IMR-90 (cell line): ENCODE measurements at regions not wholly inside any gene's neighbourhood (a gene's known extent, or its start where the extent isn't known, plus 50 kb on each side); places are given as distances from the start of the nearest gene placed in this dataset.

Experiments used
- ATAC-seq: fragments of 200-7000 bp; cut with Tn5 transposase; 2 replicates; pipeline ENCODE4 v1.9.1; 2020; ENCODE audit warnings: low read depth, mild to moderate bottlenecking, moderate library complexity
- BruUV-seq: library from RNA; stranded (reverse); fragments of 400-500 nt; replicated peaks from 2 replicates; lab custom pipeline; 2021; lab: Mats Ljungman, UMichigan
- CTCF ChIA-PET: fragments of 300-600 bp; formaldehyde crosslinking; extraction: SDS; loops from one replicate; lab custom pipeline; 2021; ENCODE audit warnings: antibody characterized with exemption; lab: Yijun Ruan, JAX
- POLR2A ChIA-PET: fragments of 300-600 bp; sonication (Branson Sonifier 250); formaldehyde crosslinking; loops from one replicate; lab custom pipeline; 2022; ENCODE audit warnings: antibody characterized with exemption; ENCODE audit not compliant: unreplicated experiment; lab: Charles Lee
- DNase-seq: peaks from one replicate; pipeline ENCODE4 v3.0.0; 2013
- H2AFZ ChIP-seq: replicated peaks from 2 replicates; pipeline ENCODE3; 2013; ENCODE audit warnings: low read length, mild to moderate bottlenecking; ENCODE audit not compliant: poor library complexity
- H2AK5ac ChIP-seq: 2 replicates; pipeline ENCODE4 v1.6.1; 2013; ENCODE audit warnings: low read depth, low read length, inconsistent platforms
- H2AK9ac ChIP-seq: replicated peaks from 2 replicates; pipeline ENCODE3; 2013; ENCODE audit warnings: mild to moderate bottlenecking, low read depth, low read length, moderate library complexity; ENCODE audit not compliant: poor library complexity
- H2BK120ac ChIP-seq: 2 replicates; pipeline ENCODE4 v1.6.1; 2013; ENCODE audit warnings: low read depth, low read length, inconsistent platforms
- H2BK15ac ChIP-seq: 3 replicates; pipeline ENCODE4 v1.6.1; 2013; ENCODE audit warnings: low read depth, low read length, inconsistent platforms
- H2BK20ac ChIP-seq: 2 replicates; pipeline ENCODE4 v1.6.1; 2013; ENCODE audit warnings: low read depth, mild to moderate bottlenecking, inconsistent platforms, low read length, moderate library complexity
- H2BK5ac ChIP-seq: 2 replicates; pipeline ENCODE4 v1.6.1; 2013; ENCODE audit warnings: mild to moderate bottlenecking, low read depth, low read length, inconsistent platforms; ENCODE audit not compliant: poor library complexity, severe bottlenecking
- H3K14ac ChIP-seq: replicated peaks from 2 replicates; pipeline ENCODE4 v1.6.1; 2013; ENCODE audit warnings: low read depth, low read length, inconsistent platforms
- H3K18ac ChIP-seq: 2 replicates; pipeline ENCODE4 v1.6.1; 2013; ENCODE audit warnings: low read depth, low read length, control low read depth
- H3K23ac ChIP-seq: 2 replicates; pipeline ENCODE4 v1.6.1; 2013; ENCODE audit warnings: low read depth, low read length, inconsistent platforms
- H3K27ac ChIP-seq: 2 replicates; pipeline ENCODE4 v1.5.1; 2013; ENCODE audit warnings: mild to moderate bottlenecking, control low read depth, low read length; ENCODE audit not compliant: insufficient read depth
- H3K27me3 ChIP-seq: 2 replicates; pipeline ENCODE4 v1.6.1; 2013; ENCODE audit warnings: low read length; ENCODE audit not compliant: control insufficient read depth, insufficient read depth
- H3K36me3 ChIP-seq: 2 replicates; pipeline ENCODE4 v1.6.1; 2013; ENCODE audit warnings: low read length, mixed read lengths; ENCODE audit not compliant: control insufficient read depth, insufficient read depth
- H3K4ac ChIP-seq: 2 replicates; pipeline ENCODE4 v1.6.1; 2013; ENCODE audit warnings: low read depth, low read length, inconsistent platforms
- H3K4me1 ChIP-seq: 2 replicates; pipeline ENCODE4 v1.6.1; 2013; ENCODE audit warnings: low read length, mixed read lengths; ENCODE audit not compliant: control insufficient read depth, insufficient read depth
- H3K4me2 ChIP-seq: 2 replicates; pipeline ENCODE4 v1.6.1; 2013; ENCODE audit warnings: low read depth, mild to moderate bottlenecking, control low read depth, low read length, moderate library complexity
- H3K4me3 ChIP-seq: 2 replicates; pipeline ENCODE4 v1.5.1; 2013; ENCODE audit warnings: low read depth, mild to moderate bottlenecking, control low read depth, low read length, moderate library complexity; ENCODE audit not compliant: insufficient read depth
- H3K56ac ChIP-seq: 2 replicates; pipeline ENCODE4 v1.6.1; 2013; ENCODE audit warnings: low read length, inconsistent platforms; ENCODE audit not compliant: insufficient read depth; ENCODE audit errors: extremely low read depth
- H3K79me1 ChIP-seq, 2 experiments: 2 replicates each; pipeline ENCODE4 v1.6.1; 2013; ENCODE audit warnings: low read length in 2 of 2, inconsistent platforms in 1 of 2, low read depth in 1 of 2
- H3K9ac ChIP-seq: 2 replicates; pipeline ENCODE4 v1.6.1; 2013; ENCODE audit warnings: low read depth, low read length, control low read depth
- H3K9me1 ChIP-seq: 2 replicates; pipeline ENCODE4 v1.6.1; 2013; ENCODE audit warnings: low read length, inconsistent platforms; ENCODE audit not compliant: insufficient read depth
- H3K9me3 ChIP-seq: 2 replicates; pipeline ENCODE4 v1.6.1; 2013; ENCODE audit warnings: low read length; ENCODE audit not compliant: control insufficient read depth, insufficient read depth
- H4K20me1 ChIP-seq: 2 replicates; pipeline ENCODE4 v1.6.1; 2013; ENCODE audit warnings: low read length, inconsistent platforms; ENCODE audit not compliant: insufficient read depth
- H4K5ac ChIP-seq: 2 replicates; pipeline ENCODE4 v1.6.1; 2013; ENCODE audit warnings: mild to moderate bottlenecking, low read depth, low read length, control low read depth
- H4K8ac ChIP-seq, 2 experiments: 2 replicates each; pipeline ENCODE4 v1.6.1; 2013; ENCODE audit warnings: low read depth in 2 of 2, low read length in 2 of 2, control low read depth in 1 of 2, inconsistent platforms in 1 of 2
- H4K91ac ChIP-seq: 2 replicates; pipeline ENCODE4 v1.6.1; 2013; ENCODE audit warnings: low read depth, low read length, inconsistent platforms; ENCODE audit not compliant: insufficient read depth
- FOS ChIP-seq: fragments of 150-350 bp; IDR thresholded peaks from 2 replicates; pipeline ENCODE4 v1.6.1; 2016; ENCODE audit warnings: low read depth, low read length
- NFE2L2 ChIP-seq: fragments of 150-350 bp; IDR thresholded peaks from 2 replicates; pipeline ENCODE4 v1.6.1; 2016; ENCODE audit warnings: low read depth, mild to moderate bottlenecking, low read length
- dilution Hi-C: fragments of 300-500 bp; cut with HindIII; formaldehyde crosslinking; loops from one replicate; pipeline ENCODE4 v1.14.3; 2018; ENCODE audit warnings: low sequenced_read_pairs; ENCODE audit not compliant: unreplicated experiment
- in situ Hi-C: fragments of 300-500 bp; cut with MboI; formaldehyde crosslinking; loops from 3 replicates; pipeline ENCODE4 v1.14.3; 2019; ENCODE audit warnings: low sequenced_read_pairs, inconsistent platforms, mixed read lengths
- intact Hi-C: fragments of 100-400 bp; cut with micrococcal nuclease; formaldehyde crosslinking; loops from 2 replicates; pipeline ENCODE4 v1.10.0; 2022

- Histone ChIP-seq H2AK5ac (no peak overlapping the region), H3K27ac (no peak overlapping the region), H3K56ac (no peak overlapping the region), H2AFZ (no peak overlapping the region), H3K18ac (no peak overlapping the region), H3K23ac (no peak overlapping the region), H4K91ac (no peak overlapping the region), H3K36me3 (no peaks in the 10 kb centered on the region), H2BK15ac (no peak overlapping the region), H3K9ac (no peak overlapping the region), H3K4me3 (no peak overlapping the region), H2BK20ac (no peak overlapping the region), H4K5ac (no peak overlapping the region), H3K4me1 (no peaks in the 10 kb centered on the region), H3K27me3 (no peaks in the 10 kb centered on the region), H3K9me1 (no peaks in the 10 kb centered on the region), H2AK9ac (no peak overlapping the region), H2BK120ac (no peak overlapping the region), H3K4me2 (no peak overlapping the region), H2BK5ac (no peak overlapping the region), H4K20me1 (no peaks in the 10 kb centered on the region), H3K79me1 (no peaks in the 10 kb centered on the region), H3K9me3 (no peaks in the 10 kb centered on the region), H3K4ac (no peak overlapping the region), H3K14ac (no peak overlapping the region), H4K8ac (no peak overlapping the region)
- TF ChIP-seq NFE2L2 (peak; percentile 84), FOS (no peak)
- peak; percentile 46; the same call in 1 of the 2 replicates for ATAC-seq
- POLR2A ChIA-PET, result no interaction called here
- peak; percentile 68 for DNase-seq
- BruUV-seq, result no TSS peak
- in situ Hi-C loops (no loop called here), intact Hi-C loops (no loop called here), dilution Hi-C loops (no loop called here)
- CTCF ChIA-PET, result no interaction called here
Observed at GRCh38 chr4:125849869-125850268, 535.1 kb downstream of the FAT4 start.
